HUES6 (cell line): ENCODE measurements at regions not wholly inside any gene's neighbourhood (a gene's known extent, or its start where the extent isn't known, plus 50 kb on each side); places are given as distances from the start of the nearest gene placed in this dataset.
"Not testable (repeated sequence)": the region's sequence is repeated elsewhere in the genome, so short reads cannot be mapped to it uniquely, and the experiment has no call there.

ENCODE experiments used
- H3K27ac ChIP-seq: 2 replicates; pipeline ENCODE4 v1.7.0; 2013; ENCODE audit warnings: low read depth, mild to moderate bottlenecking, low read length, inconsistent platforms
- H3K27me3 ChIP-seq: 2 replicates; pipeline ENCODE4 v1.6.1; 2013; ENCODE audit warnings: low read length; ENCODE audit not compliant: control insufficient read depth, insufficient read depth
- H3K36me3 ChIP-seq: 2 replicates; pipeline ENCODE4 v1.6.1; 2013; ENCODE audit warnings: low read length; ENCODE audit not compliant: control insufficient read depth, insufficient read depth
- H3K4me1 ChIP-seq: 2 replicates; pipeline ENCODE4 v1.6.1; 2013; ENCODE audit warnings: low read length; ENCODE audit not compliant: control insufficient read depth, insufficient read depth
- H3K4me3 ChIP-seq: 2 replicates; pipeline ENCODE4 v1.5.1; 2013; ENCODE audit warnings: low read depth, low read length
- H3K9ac ChIP-seq: one replicate; pipeline ENCODE4 v1.6.1; 2013; ENCODE audit warnings: mild to moderate bottlenecking, low read length
- H3K9me3 ChIP-seq: 2 replicates; pipeline ENCODE4 v1.6.1; 2013; ENCODE audit warnings: low read depth, low read length; ENCODE audit not compliant: control insufficient read depth, insufficient read depth

- Histone ChIP-seq H3K27ac (no peak overlapping the region), H3K4me3 (no peak overlapping the region), H3K36me3 (no peaks in the 10 kb centered on the region), H3K9ac (no peak overlapping the region), H3K27me3 (no peaks in the 10 kb centered on the region), H3K4me1 (no peaks in the 10 kb centered on the region), H3K9me3 (peaks cover 5% of the 10 kb centered on the region; the same call in 1 of the 2 replicates)
These were observed 500.2 kb upstream of the SPRED2 start for GRCh38 chr2:65932571-65932970.

- H3K36me3 ChIP-seq, result no peaks in the 10 kb centered on the region
- H3K4me3 ChIP-seq, result no peak overlapping the region
- no peaks in the 10 kb centered on the region for H3K27me3 ChIP-seq
- no peaks in the 10 kb centered on the region for H3K4me1 ChIP-seq
- H3K27ac ChIP-seq, result no peak overlapping the region
- no peak overlapping the region for H3K9ac ChIP-seq
- H3K9me3 ChIP-seq, result peaks cover 5% of the 10 kb centered on the region; the same call in 1 of the 2 replicates
These were observed 498.7 kb upstream of the SPRED2 start for GRCh38 chr2:65931056-65931455.

GRCh38 chr2:65930259-65930658 is 497.9 kb upstream of the SPRED2 start:
- Histone ChIP-seq H3K4me1 (no peaks in the 10 kb centered on the region), H3K27me3 (no peaks in the 10 kb centered on the region), H3K4me3 (no peak overlapping the region), H3K9me3 (peaks cover 5% of the 10 kb centered on the region; the same call in 1 of the 2 replicates), H3K9ac (no peak overlapping the region), H3K36me3 (no peaks in the 10 kb centered on the region), H3K27ac (no peak overlapping the region)

GRCh38 chr2:65929664-65930063 is 497.3 kb upstream of the SPRED2 start:
- H3K36me3 ChIP-seq, H3K27ac ChIP-seq, H3K27me3 ChIP-seq, H3K9me3 ChIP-seq, H3K9ac ChIP-seq, H3K4me3 ChIP-seq, H3K4me1 ChIP-seq: not testable (repeated sequence)

- Histone ChIP-seq H3K27me3 (no peaks in the 10 kb centered on the region), H3K9ac (no peak overlapping the region), H3K4me3 (no peak overlapping the region), H3K4me1 (no peaks in the 10 kb centered on the region; the same call in 1 of the 2 replicates), H3K36me3 (no peaks in the 10 kb centered on the region), H3K9me3 (no peaks in the 10 kb centered on the region), H3K27ac (no peak overlapping the region)
These were observed 490.4 kb upstream of the SPRED2 start for GRCh38 chr2:65922794-65923193.

- Histone ChIP-seq H3K9ac (no peak overlapping the region), H3K27ac (no peak overlapping the region), H3K4me1 (no peaks in the 10 kb centered on the region; the same call in 1 of the 2 replicates), H3K9me3 (no peaks in the 10 kb centered on the region), H3K27me3 (no peaks in the 10 kb centered on the region), H3K36me3 (no peaks in the 10 kb centered on the region), H3K4me3 (no peak overlapping the region)
These were observed 489.6 kb upstream of the SPRED2 start for GRCh38 chr2:65922030-65922429.

GRCh38 chr2:65921116-65921515 is 488.7 kb upstream of the SPRED2 start:
- H3K27me3 ChIP-seq, result no peaks in the 10 kb centered on the region

GRCh38 chr2:65920659-65921058 is 488.3 kb upstream of the SPRED2 start:
- Histone ChIP-seq H3K9ac (no peak overlapping the region), H3K9me3 (no peaks in the 10 kb centered on the region), H3K36me3 (no peaks in the 10 kb centered on the region), H3K27me3 (no peaks in the 10 kb centered on the region), H3K4me1 (no peaks in the 10 kb centered on the region; the same call in 1 of the 2 replicates), H3K27ac (no peak overlapping the region), H3K4me3 (no peak overlapping the region)

More at GRCh38 chr2:65921116-65921515, 488.7 kb upstream of the SPRED2 start:
- no peaks in the 10 kb centered on the region for H3K9me3 ChIP-seq
- H3K4me3 ChIP-seq, result no peak overlapping the region
- no peaks in the 10 kb centered on the region for H3K36me3 ChIP-seq
- H3K4me1 ChIP-seq, result no peaks in the 10 kb centered on the region; the same call in 1 of the 2 replicates
- no peak overlapping the region for H3K9ac ChIP-seq
- no peak overlapping the region for H3K27ac ChIP-seq

- H3K27me3 ChIP-seq, result no peaks in the 10 kb centered on the region
- no peak overlapping the region for H3K9ac ChIP-seq
- no peaks in the 10 kb centered on the region for H3K9me3 ChIP-seq
- no peaks in the 10 kb centered on the region; the same call in 1 of the 2 replicates for H3K4me1 ChIP-seq
- H3K4me3 ChIP-seq, result no peak overlapping the region
- no peaks in the 10 kb centered on the region for H3K36me3 ChIP-seq
- H3K27ac ChIP-seq, result no peak overlapping the region
These were observed 487.3 kb upstream of the SPRED2 start for GRCh38 chr2:65919550-65920188.

- H3K27me3 ChIP-seq, result no peaks in the 10 kb centered on the region
- no peaks in the 10 kb centered on the region for H3K9me3 ChIP-seq
- H3K4me3 ChIP-seq, result no peak overlapping the region
- no peaks in the 10 kb centered on the region for H3K36me3 ChIP-seq
- H3K27ac ChIP-seq, result no peak overlapping the region
- H3K9ac ChIP-seq, result no peak overlapping the region
- H3K4me1 ChIP-seq, result peaks cover 3% of the 10 kb centered on the region; the same call in 1 of the 2 replicates
These were observed 486.4 kb upstream of the SPRED2 start for GRCh38 chr2:65918760-65919187.

- no peaks in the 10 kb centered on the region for H3K27me3 ChIP-seq
- H3K27ac ChIP-seq, result no peak overlapping the region
- H3K9me3 ChIP-seq, result no peaks in the 10 kb centered on the region
- H3K9ac ChIP-seq, result no peak overlapping the region
- H3K4me3 ChIP-seq, result no peak overlapping the region
- peaks cover 3% of the 10 kb centered on the region; the same call in 1 of the 2 replicates for H3K4me1 ChIP-seq
- no peaks in the 10 kb centered on the region for H3K36me3 ChIP-seq
These were observed 485.6 kb upstream of the SPRED2 start for GRCh38 chr2:65917986-65918385.
